COLO829 (cell line): ENCODE measurements at regions not wholly inside any gene's neighbourhood (a gene's known extent, or its start where the extent isn't known, plus 50 kb on each side); places are given as distances from the start of the nearest gene placed in this dataset.
A peak's percentile ranks its signal among the peaks of the same experiment; 100 is the strongest.
"Not testable (repeated sequence)": the region's sequence is repeated elsewhere in the genome, so short reads cannot be mapped to it uniquely, and the experiment has no call there.

Experiments used
- DNase-seq: peaks from one replicate; pipeline ENCODE4 v3.0.0; 2012; ENCODE audit warnings: low spot score

- DNase-seq = peak; percentile 43
Measured at GRCh38 chr4:166153548-166153947, 280.5 kb downstream of the TLL1 start.

GRCh38 chr4:166162327-166162726 is 289.3 kb downstream of the TLL1 start:
- DNase-seq = no peak

- DNase-seq = peak; percentile 70
Measured at GRCh38 chr4:166165829-166166420, 292.9 kb downstream of the TLL1 start.

GRCh38 chr4:166169111-166169510 is 296.1 kb downstream of the TLL1 start:
- DNase-seq = peak; percentile 23

GRCh38 chr4:166172619-166173018 is 299.6 kb downstream of the TLL1 start:
- no peak for DNase-seq

- DNase-seq = peak; percentile 35
Measured at GRCh38 chr4:166174717-166175490, 301.9 kb downstream of the TLL1 start.

GRCh38 chr4:166182145-166182544 is 309.1 kb downstream of the TLL1 start:
- DNase-seq = no peak

GRCh38 chr4:166195101-166195500 is 322.1 kb downstream of the TLL1 start:
- DNase-seq = no peak

- DNase-seq = no peak
Measured at GRCh38 chr4:166197166-166197565, 324.1 kb downstream of the TLL1 start.

GRCh38 chr4:166198041-166198440 is 325.0 kb downstream of the TLL1 start:
- DNase-seq = no peak

- no peak for DNase-seq
Measured at GRCh38 chr4:166198516-166199310, 325.7 kb downstream of the TLL1 start.

- no peak for DNase-seq
Measured at GRCh38 chr4:166202991-166203390, 330.0 kb downstream of the TLL1 start.

- not testable (repeated sequence) for DNase-seq
Measured at GRCh38 chr4:166212326-166212725, 339.3 kb downstream of the TLL1 start.

- no peak for DNase-seq
Measured at GRCh38 chr4:166222271-166222670, 349.2 kb downstream of the TLL1 start.

GRCh38 chr4:166228112-166228511 is 355.1 kb downstream of the TLL1 start:
- no peak for DNase-seq

GRCh38 chr4:166229799-166230198 is 356.8 kb downstream of the TLL1 start:
- no peak for DNase-seq

GRCh38 chr4:166230841-166231240 is 357.8 kb downstream of the TLL1 start:
- DNase-seq = no peak

- no peak for DNase-seq
Measured at GRCh38 chr4:166239354-166239753, 366.3 kb downstream of the TLL1 start.

GRCh38 chr4:166252487-166253402 is 379.7 kb downstream of the TLL1 start:
- no peak for DNase-seq

- no peak for DNase-seq
Measured at GRCh38 chr4:166257276-166257675, 384.2 kb downstream of the TLL1 start.

GRCh38 chr4:166257891-166258290 is 384.9 kb downstream of the TLL1 start:
- DNase-seq = no peak

GRCh38 chr4:166259081-166259480 is 386.0 kb downstream of the TLL1 start:
- DNase-seq = no peak
